Central memory CD8-positive, alpha-beta T cell (primary cell): ENCODE measurements at regions not wholly inside any gene's neighbourhood (a gene's known extent, or its start where the extent isn't known, plus 50 kb on each side); places are given as distances from the start of the nearest gene placed in this dataset.
"Not testable (repeated sequence)": the region's sequence is repeated elsewhere in the genome, so short reads cannot be mapped to it uniquely, and the experiment has no call there.

Source experiments
- ATAC-seq: fragments of 150-1000 bp; cut with Tn5 transposase; replicated peaks from 2 replicates; pipeline ENCODE4 v1.10.0; 2022; ENCODE audit warnings: mild to moderate bottlenecking, moderate FRiP score, moderate number of reproducible peaks; ENCODE audit not compliant: poor library complexity, severe bottlenecking; ENCODE audit errors: extremely low read depth
- DNase-seq, 2 donors: peaks; one replicate each; pipeline ENCODE4 v3.0.0; 2021; ENCODE audit warnings: low spot score in 2 of 2
- H3K27ac Mint-ChIP-seq: one replicate; pipeline ENCODE4 v1.8.0; 2022; ENCODE audit warnings: low read depth, mild to moderate bottlenecking, moderate library complexity, mixed read lengths
- H3K27me3 Mint-ChIP-seq: one replicate; pipeline ENCODE4 v1.8.0; 2022; ENCODE audit warnings: mixed read lengths
- H3K36me3 Mint-ChIP-seq: one replicate; pipeline ENCODE4 v1.8.0; 2022; ENCODE audit warnings: mild to moderate bottlenecking, moderate library complexity, mixed read lengths; ENCODE audit not compliant: insufficient read depth
- H3K4me1 Mint-ChIP-seq: one replicate; pipeline ENCODE4 v1.8.0; 2022; ENCODE audit warnings: mixed read lengths
- H3K4me3 Mint-ChIP-seq: one replicate; pipeline ENCODE4 v1.8.0; 2022; ENCODE audit warnings: mild to moderate bottlenecking, moderate library complexity, mixed read lengths
- H3K9me3 Mint-ChIP-seq: one replicate; pipeline ENCODE4 v1.8.0; 2022; ENCODE audit warnings: mixed read lengths

DNA sequence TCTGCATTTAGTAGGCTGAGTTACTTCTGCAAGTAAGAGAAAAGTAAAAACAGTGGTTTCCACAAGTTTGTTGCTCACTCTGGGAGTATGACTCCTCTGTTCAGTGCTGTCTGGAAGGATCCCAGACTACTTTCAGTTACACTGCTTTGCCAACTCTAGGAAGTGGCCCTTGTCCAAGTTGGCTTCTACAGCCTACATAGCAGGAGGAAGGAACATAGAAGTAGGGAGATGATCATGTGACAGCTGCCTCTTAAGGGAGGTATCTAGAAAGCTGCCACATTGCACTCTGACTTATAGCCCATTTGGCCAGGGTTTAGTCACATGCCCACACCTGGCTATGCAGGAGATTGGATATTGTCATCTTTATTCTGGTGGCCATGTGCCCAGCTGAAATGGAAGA is 298.1 kb downstream of the NSUN3 start:
- ATAC-seq (no peak), DNase-seq (no peak)
- Mint-ChIP-seq H3K4me1 (no peaks in the 10 kb centered on the region), H3K4me3 (no peak overlapping the region), H3K36me3 (no peaks in the 10 kb centered on the region), H3K9me3 (peaks cover 7% of the 10 kb centered on the region), H3K27ac (no peak overlapping the region), H3K27me3 (no peaks in the 10 kb centered on the region)

DNA sequence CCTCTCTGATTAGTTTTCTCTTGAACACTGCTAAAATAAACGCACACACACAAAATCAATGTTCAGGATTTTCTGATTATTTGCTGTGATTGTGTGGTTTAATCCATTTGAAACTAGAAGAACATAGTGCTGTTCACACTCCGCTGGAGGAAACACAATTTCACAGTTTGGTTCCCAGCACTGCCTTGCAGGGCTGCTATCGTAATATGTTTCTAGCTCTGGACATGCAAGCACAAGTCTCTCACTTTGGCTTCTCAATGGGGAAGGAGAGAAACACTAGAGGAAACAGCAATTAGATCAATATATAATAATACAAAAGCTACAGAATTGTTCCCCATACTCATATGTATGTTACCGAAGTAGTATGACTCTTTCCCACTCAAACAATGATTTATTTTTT is 299.5 kb downstream of the NSUN3 start:
- Mint-ChIP-seq H3K9me3 (peaks cover 7% of the 10 kb centered on the region), H3K4me3 (no peak overlapping the region), H3K27me3 (no peaks in the 10 kb centered on the region), H3K36me3 (no peaks in the 10 kb centered on the region), H3K4me1 (no peaks in the 10 kb centered on the region), H3K27ac (no peak overlapping the region)
- DNase-seq (no peak), ATAC-seq (no peak)

DNA sequence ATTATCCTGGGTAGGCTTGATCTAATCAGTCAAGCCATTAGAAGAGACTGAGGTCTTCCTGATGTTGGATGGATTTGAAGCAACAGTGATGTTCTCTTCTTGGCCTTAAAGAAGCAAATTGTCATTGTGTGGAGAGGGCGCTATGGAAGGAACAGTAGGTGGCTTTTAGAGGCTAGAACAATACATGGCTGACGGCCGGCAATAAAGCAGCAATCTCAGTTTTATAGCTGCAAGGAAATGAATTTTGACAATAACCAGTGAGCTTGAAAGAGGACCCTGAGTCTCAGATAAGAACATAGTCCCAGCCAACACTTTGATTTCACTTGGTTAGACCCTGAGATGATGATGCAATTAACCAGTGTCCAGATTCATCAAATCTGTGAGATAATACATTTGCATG is 302.1 kb downstream of the NSUN3 start:
- H3K9me3 Mint-ChIP-seq, result peaks cover 14% of the 10 kb centered on the region
- H3K27me3 Mint-ChIP-seq, result no peaks in the 10 kb centered on the region
- no peaks in the 10 kb centered on the region for H3K36me3 Mint-ChIP-seq
- no peak overlapping the region for H3K4me3 Mint-ChIP-seq
- no peak overlapping the region for H3K27ac Mint-ChIP-seq
- DNase-seq (no peak), ATAC-seq (no peak)
- no peaks in the 10 kb centered on the region for H3K4me1 Mint-ChIP-seq

DNA sequence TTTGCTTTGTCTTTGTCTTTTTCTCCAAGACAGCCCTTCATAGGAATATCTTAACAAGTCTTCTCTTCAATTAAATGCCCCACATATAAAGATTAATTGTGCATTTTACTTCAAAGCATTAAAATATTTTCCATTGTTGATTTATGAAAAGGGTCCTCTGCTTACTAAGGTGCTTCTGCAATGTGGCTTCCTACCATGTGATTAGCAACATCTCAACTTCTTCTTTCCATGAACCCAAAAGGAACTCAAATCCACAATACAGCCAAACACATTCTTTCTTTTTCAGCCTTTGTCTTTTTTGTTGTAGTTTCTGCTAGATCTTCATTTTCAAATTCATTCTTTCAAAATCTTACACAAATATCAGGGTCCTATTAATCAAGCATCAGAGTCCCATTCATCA is 309.2 kb downstream of the NSUN3 start:
- Mint-ChIP-seq H3K9me3 (peaks cover 30% of the 10 kb centered on the region), H3K4me3 (no peak overlapping the region), H3K4me1 (no peaks in the 10 kb centered on the region), H3K27ac (no peak overlapping the region), H3K27me3 (no peaks in the 10 kb centered on the region), H3K36me3 (no peaks in the 10 kb centered on the region)
- ATAC-seq, result no peak
- DNase-seq, result no peak

DNA sequence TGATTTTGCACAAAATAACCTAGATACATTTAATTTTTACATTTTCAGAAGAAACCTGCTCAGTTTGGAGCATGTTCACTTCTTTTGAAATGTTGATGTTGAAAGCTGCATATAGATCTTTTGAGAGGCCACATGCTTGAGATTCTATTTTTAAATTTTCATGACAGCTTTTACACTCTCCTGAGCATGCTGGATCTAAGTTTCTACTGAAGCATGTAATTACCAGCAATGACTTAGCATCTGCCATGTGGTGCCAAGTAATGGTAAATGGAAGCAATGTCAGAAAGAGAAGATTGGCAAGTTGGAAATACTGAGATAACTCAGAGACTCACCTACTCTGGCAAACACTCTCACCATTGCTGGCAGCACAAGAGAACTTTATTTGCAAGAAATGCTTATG is 310.6 kb downstream of the NSUN3 start:
- Mint-ChIP-seq H3K9me3 (peaks cover 29% of the 10 kb centered on the region), H3K27me3 (no peaks in the 10 kb centered on the region), H3K36me3 (no peaks in the 10 kb centered on the region), H3K27ac (no peak overlapping the region), H3K4me1 (no peaks in the 10 kb centered on the region), H3K4me3 (no peak overlapping the region)
- ATAC-seq, result no peak
- DNase-seq, result no peak

DNA sequence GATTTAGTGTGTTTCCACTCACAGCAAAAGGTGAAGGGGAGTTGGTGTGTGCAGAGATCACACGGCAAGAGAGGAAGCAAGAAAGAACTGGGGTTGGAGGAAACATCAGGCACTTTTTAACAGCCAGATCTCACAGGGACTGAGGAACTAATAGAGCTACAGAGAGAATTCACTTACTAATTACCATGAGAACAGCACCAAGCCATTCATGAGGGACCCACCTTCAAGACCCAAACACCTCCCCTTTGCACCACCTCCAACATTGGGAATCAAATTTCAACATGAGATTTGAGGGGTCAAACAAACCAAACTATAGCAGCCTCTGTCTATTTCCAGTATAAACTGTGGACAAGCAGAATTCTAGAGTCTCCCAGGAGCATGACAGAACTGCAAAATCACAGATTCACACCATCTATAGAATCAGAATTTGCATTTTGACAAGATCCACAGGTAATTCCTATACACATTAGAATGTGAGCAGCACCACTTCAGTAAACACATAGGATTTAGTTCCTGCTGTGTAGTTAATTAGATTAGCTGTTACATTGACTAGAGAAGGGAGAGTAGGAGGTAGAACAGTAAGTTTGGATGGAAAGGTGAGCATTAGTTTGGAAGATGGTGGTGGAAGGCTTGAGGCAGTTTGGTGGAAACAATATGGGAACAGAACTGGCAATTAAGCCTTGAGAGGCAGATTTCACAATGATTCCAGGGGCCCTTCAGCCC is 311.7 kb downstream of the NSUN3 start:
- Mint-ChIP-seq H3K9me3 (peaks cover 19% of the 10 kb centered on the region), H3K36me3 (no peaks in the 10 kb centered on the region), H3K27me3 (no peaks in the 10 kb centered on the region), H3K4me3 (no peak overlapping the region), H3K27ac (no peak overlapping the region), H3K4me1 (no peaks in the 10 kb centered on the region)
- DNase-seq (no peak), ATAC-seq (no peak)

DNA sequence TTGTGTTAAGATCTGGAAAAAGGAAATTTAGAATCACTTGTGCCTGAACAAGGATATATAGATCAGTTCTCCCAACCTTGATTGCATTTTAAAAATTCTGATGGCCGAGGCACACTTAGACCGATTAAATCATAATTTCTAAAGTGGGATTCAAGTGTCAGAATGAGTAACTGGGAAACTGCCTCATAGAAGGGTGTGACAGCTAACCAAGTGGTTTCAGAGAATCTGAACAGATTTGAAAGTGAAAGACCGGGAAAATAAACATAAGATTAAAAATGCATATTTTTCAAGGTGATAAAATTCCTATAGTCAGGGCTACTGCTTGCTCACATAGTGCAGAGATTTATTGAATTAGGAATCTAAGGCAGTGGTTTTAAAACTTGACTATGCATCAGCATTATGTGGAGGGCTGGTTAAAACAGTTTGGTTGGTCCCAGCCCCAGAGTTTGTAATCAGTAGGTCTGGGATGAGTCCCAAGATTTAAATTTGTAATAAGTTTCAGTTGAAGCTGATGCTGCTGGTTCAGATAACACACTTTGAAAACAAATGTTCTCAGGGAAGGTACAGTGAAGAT is 314.3 kb downstream of the NSUN3 start:
- H3K4me3 Mint-ChIP-seq, DNase-seq, H3K36me3 Mint-ChIP-seq, H3K27me3 Mint-ChIP-seq, H3K27ac Mint-ChIP-seq, H3K4me1 Mint-ChIP-seq, ATAC-seq: not testable (repeated sequence)
- peaks cover 11% of the 10 kb centered on the region for H3K9me3 Mint-ChIP-seq

DNA sequence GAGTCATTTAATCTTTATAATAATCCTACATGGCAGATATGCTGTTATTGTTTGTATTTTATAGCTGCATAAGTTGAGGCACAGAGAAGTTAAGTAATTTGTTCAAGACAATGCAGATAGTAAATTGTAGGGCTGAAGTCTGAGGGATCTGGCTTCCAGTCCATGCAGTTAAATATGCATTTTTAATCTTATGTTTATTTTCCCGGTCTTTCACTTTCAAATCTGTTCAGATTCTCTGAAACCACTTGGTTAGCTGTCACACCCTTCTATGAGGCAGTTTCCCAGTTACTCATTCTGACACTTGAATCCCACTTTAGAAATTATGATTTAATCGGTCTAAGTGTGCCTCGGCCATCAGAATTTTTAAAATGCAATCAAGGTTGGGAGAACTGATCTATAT is 315.0 kb downstream of the NSUN3 start:
- not testable (repeated sequence) for H3K27me3 Mint-ChIP-seq, ATAC-seq, H3K27ac Mint-ChIP-seq, DNase-seq, H3K4me3 Mint-ChIP-seq, H3K36me3 Mint-ChIP-seq, H3K4me1 Mint-ChIP-seq
- H3K9me3 Mint-ChIP-seq, result peaks cover 17% of the 10 kb centered on the region

DNA sequence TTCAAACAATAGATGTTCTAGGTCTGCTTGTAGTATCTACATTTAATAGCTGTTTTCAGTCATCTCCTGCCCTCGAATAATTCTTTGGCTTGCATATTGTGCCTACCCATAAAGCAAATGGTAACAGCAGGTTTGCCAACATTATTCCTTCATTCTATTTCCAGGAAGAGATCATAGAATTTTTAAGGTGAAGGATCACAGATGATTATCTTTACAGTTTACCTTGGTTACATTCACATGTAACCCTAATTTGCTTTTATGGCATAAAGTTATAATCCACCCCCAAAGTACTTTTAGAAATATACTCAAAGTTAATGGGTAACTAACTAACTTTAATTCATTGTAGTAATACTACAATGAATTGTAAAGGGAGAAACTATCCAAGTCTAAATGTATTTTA is 315.5 kb downstream of the NSUN3 start:
- ATAC-seq, result no peak
- H3K27ac Mint-ChIP-seq, result no peak overlapping the region
- no peaks in the 10 kb centered on the region for H3K4me1 Mint-ChIP-seq
- no peaks in the 10 kb centered on the region for H3K27me3 Mint-ChIP-seq
- DNase-seq, result no peak
- peaks cover 19% of the 10 kb centered on the region for H3K9me3 Mint-ChIP-seq
- no peak overlapping the region for H3K4me3 Mint-ChIP-seq
- H3K36me3 Mint-ChIP-seq, result no peaks in the 10 kb centered on the region

DNA sequence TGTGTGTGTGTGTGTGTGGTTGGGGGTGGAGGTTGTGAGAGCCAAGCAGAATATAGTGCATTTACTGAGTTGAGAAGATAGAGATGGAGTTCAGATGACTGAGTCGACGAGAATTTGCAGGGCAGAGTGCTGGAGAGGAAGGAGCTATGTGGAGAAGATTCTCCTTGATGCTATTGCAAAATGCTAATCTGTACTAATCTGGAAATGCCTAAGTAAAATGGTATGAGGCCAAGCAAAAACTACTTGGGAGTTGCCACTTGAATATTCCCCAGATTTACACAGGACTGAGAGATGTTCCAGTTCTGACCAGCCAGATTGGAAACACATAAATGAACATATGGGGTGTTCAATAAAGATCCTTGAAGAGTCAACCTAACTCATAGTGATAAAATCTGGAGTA is 316.4 kb downstream of the NSUN3 start:
- H3K4me3 Mint-ChIP-seq, result no peak overlapping the region
- H3K4me1 Mint-ChIP-seq, result no peaks in the 10 kb centered on the region
- no peaks in the 10 kb centered on the region for H3K36me3 Mint-ChIP-seq
- ATAC-seq, result no peak
- no peak overlapping the region for H3K27ac Mint-ChIP-seq
- no peaks in the 10 kb centered on the region for H3K27me3 Mint-ChIP-seq
- no peak for DNase-seq
- H3K9me3 Mint-ChIP-seq, result peaks cover 24% of the 10 kb centered on the region

DNA sequence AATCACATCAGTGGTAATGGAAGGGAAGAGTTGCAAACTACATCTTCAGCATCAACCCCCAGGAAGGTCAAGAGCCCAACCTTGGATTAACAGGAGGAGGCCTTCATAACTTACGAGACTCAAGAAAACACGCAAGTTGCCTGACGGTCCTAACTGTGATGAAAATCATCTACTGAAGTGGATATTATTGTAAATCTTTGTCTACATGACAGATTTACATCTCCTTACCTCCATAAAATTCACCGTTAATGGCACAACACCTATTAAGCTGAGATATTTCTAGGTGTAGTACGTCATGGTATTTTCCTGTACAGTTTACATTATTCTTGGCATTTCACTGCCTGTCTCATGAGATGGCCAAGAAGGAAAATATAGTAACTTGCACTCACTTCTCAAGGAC is 332.0 kb downstream of the NSUN3 start:
- H3K9me3 Mint-ChIP-seq, result peaks cover 11% of the 10 kb centered on the region
- DNase-seq (no peak), ATAC-seq (no peak)
- no peaks in the 10 kb centered on the region for H3K36me3 Mint-ChIP-seq
- no peak overlapping the region for H3K4me3 Mint-ChIP-seq
- H3K27ac Mint-ChIP-seq, result no peak overlapping the region
- H3K27me3 Mint-ChIP-seq, result no peaks in the 10 kb centered on the region
- H3K4me1 Mint-ChIP-seq, result no peaks in the 10 kb centered on the region

DNA sequence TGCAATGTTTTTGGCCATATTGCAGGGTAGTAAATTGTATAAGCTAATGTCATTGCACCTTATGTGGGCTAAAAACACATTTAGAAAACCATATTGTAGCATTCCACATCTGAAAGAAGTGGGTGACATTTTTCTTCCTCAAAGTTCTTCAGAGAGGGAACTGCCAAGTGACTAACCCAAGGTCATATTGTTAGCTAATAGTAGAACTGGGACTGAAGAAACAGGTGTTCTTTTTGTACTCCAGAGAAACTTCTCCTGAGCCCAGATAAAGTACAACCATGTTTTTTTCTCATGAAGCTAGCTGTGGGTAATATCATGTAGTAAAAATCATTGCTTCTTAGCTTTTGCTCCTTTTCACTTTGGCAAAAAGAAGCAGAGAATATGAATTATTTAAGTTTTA is 333.0 kb downstream of the NSUN3 start:
- no peak for ATAC-seq
- Mint-ChIP-seq H3K36me3 (no peaks in the 10 kb centered on the region), H3K4me1 (no peaks in the 10 kb centered on the region), H3K27me3 (no peaks in the 10 kb centered on the region), H3K9me3 (peaks cover 10% of the 10 kb centered on the region), H3K27ac (no peak overlapping the region), H3K4me3 (no peak overlapping the region)
- DNase-seq, result no peak

DNA sequence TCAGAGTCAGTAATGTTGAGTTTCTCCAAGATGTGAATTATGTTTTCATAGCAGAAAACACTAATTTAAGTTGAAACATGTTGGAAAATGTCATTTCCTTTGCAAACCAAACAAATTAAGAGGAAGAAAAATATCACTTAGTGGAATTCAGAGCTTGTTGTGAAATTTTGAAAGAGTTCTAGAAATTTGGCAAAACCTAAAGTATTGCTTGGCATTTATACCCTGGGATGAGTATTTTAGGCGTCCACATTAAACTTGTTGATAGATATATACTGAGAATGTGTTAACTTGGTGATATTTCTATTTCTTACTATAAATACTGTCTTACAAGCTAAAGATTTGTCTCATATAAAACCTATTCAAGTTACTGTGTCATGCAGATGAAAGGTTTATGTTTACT is 335.2 kb downstream of the NSUN3 start:
- ATAC-seq, result no peak
- Mint-ChIP-seq H3K4me3 (no peak overlapping the region), H3K4me1 (no peaks in the 10 kb centered on the region), H3K36me3 (no peaks in the 10 kb centered on the region), H3K27ac (no peak overlapping the region), H3K27me3 (no peaks in the 10 kb centered on the region), H3K9me3 (no peaks in the 10 kb centered on the region)
- DNase-seq, result no peak
